Pancreas (tissue), 10 donors: ENCODE measurements at regions not wholly inside any gene's neighbourhood (a gene's known extent, or its start where the extent isn't known, plus 50 kb on each side); places are given as distances from the start of the nearest gene placed in this dataset.

Experiments used
- ATAC-seq, 4 donors: fragments of 200-7000 bp; cut with Tn5 transposase; one replicate each; pipeline versions ENCODE4 v1.8.0 to v1.9.1; 2020; ENCODE audit warnings: mild to moderate bottlenecking in 4 of 4, moderate library complexity in 4 of 4
- DNase-seq, 6 donors: peaks; one replicate each; pipeline ENCODE4 v3.0.0-alpha.2; 2020
- FAIRE-seq: peaks from 2 replicates; lab custom pipeline; 2012; peaks lifted over from hg19 to GRCh38; lab: Jason Lieb, UNC
- H3K27ac ChIP-seq, 4 donors: fragments of 200-600 bp; sonication (generic); 1 replicate in 3 of 4; 2 replicates in 1 of 4; pipeline versions ENCODE4 v1.5.0 to v1.8.0; 2020
- H3K27me3 ChIP-seq, 4 donors: fragments of 200-600 bp; one replicate each; pipeline ENCODE4 v1.8.0; 2021
- H3K36me3 ChIP-seq, 3 donors: fragments of 200-600 bp; sonication (generic) in 1 of 3; one replicate each; pipeline versions ENCODE4 v1.5.0 to v1.8.0; 2020 to 2021
- H3K4me1 ChIP-seq, 3 donors: fragments of 200-600 bp; one replicate each; pipeline ENCODE4 v1.8.0; 2021
- H3K4me3 ChIP-seq, 4 donors: fragments of 200-600 bp; sonication (generic) in 2 of 4; one replicate each; pipeline versions ENCODE4 v1.5.0 to v1.8.0; 2020 to 2021
- H3K9me3 ChIP-seq, 4 donors: fragments of 200-600 bp; one replicate each; pipeline ENCODE4 v1.8.0; 2021
- WGBS, 2 donors: extraction: QIAGEN DNeasy Blood & Tissue Kit; methylation state at CpG; one replicate each; pipeline ENCODE4 v1.1.7; 2013; 5-methylcytosine and 5-hydroxymethylcytosine counted together
- intact Hi-C, 3 donors: fragments of 100-400 bp; cut with DNase I; formaldehyde crosslinking; loops; one replicate each; pipeline versions ENCODE4 v1.11.1 to v1.14.2; 2022
- TF ChIP-seq, protein P1 (sequence below), 4 donors: fragments of 200-600 bp; sonication (generic) in 3 of 4; IDR thresholded peaks; one replicate each; pipeline versions ENCODE4 v1.5.0 to v1.8.0; 2021; ENCODE audit warnings: antibody characterized with exemption in 4 of 4
- donor health status: healthy with polysubstance abuse.
- donor health status: DM: no; HTN: no; CAD: no; lungs with moderate emphysema.
- donor health status: DM: no; HTN: no; CAD: no.
- donor health status: control.
- donor health status: control.
- donor health status: Bipolar disorder and iron deficiency.
- donor health status: DM: yes; HTN: yes; CAD: no.
- donor health status: DM: no; HTN: no; CAD: no.
- donor health status: DM: no; HTN: no; CAD: no.
- donor health status: DM: yes; HTN: yes; CAD: no.

DNA sequence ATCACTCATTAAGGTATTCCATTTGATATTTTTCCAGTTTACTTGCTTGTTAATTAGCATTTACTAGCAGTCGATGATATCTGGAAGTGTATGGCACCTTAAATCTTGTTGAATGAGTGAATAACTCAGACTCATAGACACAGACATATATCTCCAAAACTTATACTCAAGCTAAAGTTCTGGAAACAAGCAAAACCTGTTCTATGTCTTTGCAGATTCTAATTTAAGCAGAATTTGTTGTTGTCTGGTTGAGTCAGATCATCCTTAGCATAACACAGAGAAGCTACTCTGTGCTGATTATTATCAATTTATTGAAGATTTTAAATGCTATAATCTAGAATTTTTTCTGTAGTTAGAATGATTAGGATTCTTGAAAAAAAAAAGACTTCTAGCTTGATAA is 296.2 kb downstream of the MDFIC start:
- no peaks in the 10 kb centered on the region for H3K4me1 ChIP-seq
- 88 to 95% methylated on average over 1 of the region's 1 CpG for WGBS, 2 donors
- H3K9me3 ChIP-seq: no peaks in the 10 kb centered on the region
- TF ChIP-seq, protein P1, sequence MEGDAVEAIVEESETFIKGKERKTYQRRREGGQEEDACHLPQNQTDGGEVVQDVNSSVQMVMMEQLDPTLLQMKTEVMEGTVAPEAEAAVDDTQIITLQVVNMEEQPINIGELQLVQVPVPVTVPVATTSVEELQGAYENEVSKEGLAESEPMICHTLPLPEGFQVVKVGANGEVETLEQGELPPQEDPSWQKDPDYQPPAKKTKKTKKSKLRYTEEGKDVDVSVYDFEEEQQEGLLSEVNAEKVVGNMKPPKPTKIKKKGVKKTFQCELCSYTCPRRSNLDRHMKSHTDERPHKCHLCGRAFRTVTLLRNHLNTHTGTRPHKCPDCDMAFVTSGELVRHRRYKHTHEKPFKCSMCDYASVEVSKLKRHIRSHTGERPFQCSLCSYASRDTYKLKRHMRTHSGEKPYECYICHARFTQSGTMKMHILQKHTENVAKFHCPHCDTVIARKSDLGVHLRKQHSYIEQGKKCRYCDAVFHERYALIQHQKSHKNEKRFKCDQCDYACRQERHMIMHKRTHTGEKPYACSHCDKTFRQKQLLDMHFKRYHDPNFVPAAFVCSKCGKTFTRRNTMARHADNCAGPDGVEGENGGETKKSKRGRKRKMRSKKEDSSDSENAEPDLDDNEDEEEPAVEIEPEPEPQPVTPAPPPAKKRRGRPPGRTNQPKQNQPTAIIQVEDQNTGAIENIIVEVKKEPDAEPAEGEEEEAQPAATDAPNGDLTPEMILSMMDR (IDR thresholded peaks at IDR 0.05): no peak
- no peak for ATAC-seq
- H3K27me3 ChIP-seq: no peaks in the 10 kb centered on the region
- no peak overlapping the region for H3K4me3 ChIP-seq
- H3K27ac ChIP-seq: no peak overlapping the region
- DNase-seq: no peak
- FAIRE-seq: peak; percentile 43
- no peaks in the 10 kb centered on the region for H3K36me3 ChIP-seq
- intact Hi-C loops: no loop called here

DNA sequence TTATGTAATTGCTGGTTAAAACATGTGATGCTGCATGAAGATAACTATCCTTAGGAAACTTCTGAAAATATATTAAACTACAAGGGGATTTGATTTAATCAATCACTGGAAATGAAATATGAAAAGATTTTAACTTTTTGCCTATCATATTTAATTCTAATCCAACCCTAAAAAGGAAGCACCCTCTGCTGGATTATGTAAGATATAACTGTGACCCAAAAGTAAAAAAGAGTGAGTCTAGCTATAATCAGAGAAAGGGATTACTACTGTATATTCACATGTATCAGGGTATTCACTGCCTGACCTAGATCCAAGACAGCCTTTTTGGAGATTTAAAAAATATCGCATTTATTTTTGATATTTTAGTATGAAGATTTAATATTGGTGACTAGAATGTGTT is 295.5 kb downstream of the MDFIC start:
- Histone ChIP-seq H3K27me3 (no peaks in the 10 kb centered on the region), H3K27ac (no peak overlapping the region), H3K36me3 (no peaks in the 10 kb centered on the region), H3K4me3 (no peak overlapping the region), H3K9me3 (no peaks in the 10 kb centered on the region), H3K4me1 (no peaks in the 10 kb centered on the region)
- TF ChIP-seq, protein P1 (IDR thresholded peaks at IDR 0.05): peak in 1 of 4 donors; percentile 29
- ATAC-seq (peak in 3 of 4 donors; percentile 59 to 72 (median 71)), FAIRE-seq (no peak), DNase-seq (no peak)
- WGBS, 2 donors: 33 to 67% methylated on average over 1 of the region's 1 CpG
- intact Hi-C loops: no loop called here

DNA sequence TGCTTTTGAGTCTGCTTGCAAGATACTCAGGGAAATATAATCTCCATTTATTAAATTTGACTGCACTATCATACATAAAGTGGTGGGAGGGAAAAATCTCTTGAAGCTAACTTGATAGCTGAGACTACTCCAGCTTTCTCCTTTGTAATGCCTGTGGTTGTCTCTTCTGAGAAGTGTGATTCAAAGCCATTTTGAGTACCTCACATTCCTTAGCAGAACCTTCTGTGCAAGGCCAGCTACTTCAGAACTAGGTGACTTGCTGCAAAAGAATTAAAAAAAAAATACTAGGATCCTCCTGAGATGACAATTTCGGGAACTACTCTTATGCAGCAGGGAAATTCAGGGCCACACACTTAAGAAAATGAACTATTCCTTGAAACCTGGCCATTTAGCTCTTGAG is 294.8 kb downstream of the MDFIC start:
- TF ChIP-seq, protein P1 (IDR thresholded peaks at IDR 0.05): no peak
- no peaks in the 10 kb centered on the region for H3K4me1 ChIP-seq
- FAIRE-seq (no peak), ATAC-seq (no peak), DNase-seq (no peak)
- H3K27ac ChIP-seq: no peak overlapping the region
- intact Hi-C loops: no loop called here
- H3K27me3 ChIP-seq: no peaks in the 10 kb centered on the region
- no peaks in the 10 kb centered on the region for H3K36me3 ChIP-seq
- no peaks in the 10 kb centered on the region for H3K9me3 ChIP-seq
- H3K4me3 ChIP-seq: no peak overlapping the region
- WGBS, 2 donors: 92 to 97% methylated on average over 1 of the region's 1 CpG

DNA sequence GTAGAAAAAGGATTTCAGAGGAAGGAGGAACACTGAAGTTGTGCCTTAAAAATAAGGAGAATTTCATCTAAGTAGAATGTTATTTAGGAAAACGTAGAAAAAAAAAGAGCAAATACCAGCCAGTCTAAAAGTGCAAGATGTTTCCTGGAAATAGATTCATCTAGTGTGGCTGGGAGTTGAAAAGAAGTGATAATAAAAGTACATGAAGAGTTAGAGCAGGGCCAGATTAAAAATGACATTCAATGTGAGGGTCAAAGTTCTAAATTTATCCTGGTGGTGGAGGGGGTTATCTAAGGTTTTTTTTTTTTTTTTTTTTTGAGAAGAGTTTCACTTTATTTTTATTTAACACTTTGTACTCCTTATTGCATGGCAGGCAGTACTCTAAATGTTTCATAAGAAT is 289.3 kb downstream of the MDFIC start:
- Histone ChIP-seq H3K4me3 (no peak overlapping the region), H3K27ac (no peak overlapping the region), H3K4me1 (no peaks in the 10 kb centered on the region), H3K9me3 (no peaks in the 10 kb centered on the region), H3K36me3 (no peaks in the 10 kb centered on the region), H3K27me3 (no peaks in the 10 kb centered on the region)
- DNase-seq (no peak), FAIRE-seq (no peak), ATAC-seq (no peak)
- 46 to 49% methylated on average over 1 of the region's 1 CpG for WGBS, 2 donors
- TF ChIP-seq, protein P1 (IDR thresholded peaks at IDR 0.05): no peak
- intact Hi-C loops: no loop called here

DNA sequence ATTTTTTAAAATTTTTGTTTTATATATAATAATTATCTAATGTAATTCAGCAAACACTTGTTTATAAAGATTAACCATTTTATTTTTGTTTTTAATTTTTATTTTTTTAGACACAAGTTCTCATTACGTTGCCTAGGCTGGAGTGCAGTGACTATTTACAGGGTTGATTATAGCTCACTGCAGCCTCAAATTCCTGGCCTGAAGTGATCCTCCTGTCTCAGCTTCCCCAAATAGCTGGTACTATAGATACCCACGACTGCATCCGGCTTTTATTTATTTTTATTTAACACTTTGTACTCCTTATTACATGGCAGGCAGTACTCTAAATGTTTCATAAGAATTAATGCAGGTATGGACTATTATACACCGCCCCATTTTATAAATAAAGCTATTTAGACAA is 288.7 kb downstream of the MDFIC start:
- no peak for FAIRE-seq
- ATAC-seq: no peak
- Histone ChIP-seq H3K9me3 (no peaks in the 10 kb centered on the region), H3K27me3 (no peaks in the 10 kb centered on the region), H3K4me1 (no peaks in the 10 kb centered on the region), H3K4me3 (no peak overlapping the region), H3K36me3 (no peaks in the 10 kb centered on the region), H3K27ac (no peak overlapping the region)
- intact Hi-C loops: no loop called here
- 66 to 69% methylated on average over 4 of the region's 4 CpGs for WGBS, 2 donors
- TF ChIP-seq, protein P1 (IDR thresholded peaks at IDR 0.05): no peak
- DNase-seq: no peak
